NCI-H2081 (cell line): ENCODE measurements at regions not wholly inside any gene's neighbourhood (a gene's known extent, or its start where the extent isn't known, plus 50 kb on each side); places are given as distances from the start of the nearest gene placed in this dataset.
A peak's percentile ranks its signal among the peaks of the same experiment; 100 is the strongest.

Experiments used
- DNase-seq, 2 experiments: peaks; one replicate each; lab custom pipeline; 2025; lab: John Stamatoyannopoulos, UW

GRCh38 chr16:64654178-64654577 lies 467.7 kb downstream of the CDH11 start:
- no peak for DNase-seq

GRCh38 chr16:64648282-64648681 lies 473.6 kb downstream of the CDH11 start:
- no peak for DNase-seq

- no peak for DNase-seq
Measured at GRCh38 chr16:64641343-64641742, 480.5 kb downstream of the CDH11 start.

GRCh38 chr16:64638766-64639165 lies 483.1 kb downstream of the CDH11 start:
- no peak for DNase-seq

GRCh38 chr16:64629622-64630021 lies 492.2 kb downstream of the CDH11 start:
- no peak for DNase-seq

- DNase-seq: no peak
Measured at GRCh38 chr16:64627781-64628180, 494.1 kb downstream of the CDH11 start.

- DNase-seq: no peak
Measured at GRCh38 chr16:64627288-64627687, 494.6 kb downstream of the CDH11 start.

- DNase-seq: no peak
Measured at GRCh38 chr16:64626776-64627175, 495.1 kb downstream of the CDH11 start.

GRCh38 chr16:64621616-64622015 lies 500.2 kb downstream of the CDH11 start:
- DNase-seq: no peak

GRCh38 chr16:64617836-64618476 lies 503.9 kb downstream of the CDH11 start:
- no peak for DNase-seq

- peak; percentile 80 to 85 for DNase-seq
Measured at GRCh38 chr16:64615630-64616280, 506.1 kb downstream of the CDH11 start.

GRCh38 chr16:64596196-64596595 lies 525.7 kb downstream of the CDH11 start:
- no peak for DNase-seq

- no peak for DNase-seq
Measured at GRCh38 chr16:64590513-64590912, 531.4 kb downstream of the CDH11 start.

GRCh38 chr16:64589836-64590235 lies 532.0 kb downstream of the CDH11 start:
- no peak for DNase-seq

- no peak for DNase-seq
Measured at GRCh38 chr16:64586781-64587180, 535.1 kb downstream of the CDH11 start.

GRCh38 chr16:64585367-64585766 lies 536.5 kb downstream of the CDH11 start:
- DNase-seq: no peak

GRCh38 chr16:64580558-64580957 lies 541.3 kb downstream of the CDH11 start:
- no peak for DNase-seq

- DNase-seq: no peak
Measured at GRCh38 chr16:64579712-64580111, 542.2 kb downstream of the CDH11 start.

- no peak for DNase-seq
Measured at GRCh38 chr16:64545768-64546167, 576.1 kb downstream of the CDH11 start.

GRCh38 chr16:64544859-64545258 lies 577.0 kb downstream of the CDH11 start:
- no peak for DNase-seq

- no peak for DNase-seq
Measured at GRCh38 chr16:64543441-64543840, 578.4 kb downstream of the CDH11 start.

GRCh38 chr16:64543031-64543430 lies 578.8 kb downstream of the CDH11 start:
- no peak for DNase-seq

GRCh38 chr16:64542152-64542551 lies 579.7 kb downstream of the CDH11 start:
- no peak for DNase-seq

- DNase-seq: no peak
Measured at GRCh38 chr16:64541621-64542020, 580.2 kb downstream of the CDH11 start.
